Lower leg skin (tissue), 4 donors: ENCODE measurements at regions not wholly inside any gene's neighbourhood (a gene's known extent, or its start where the extent isn't known, plus 50 kb on each side); places are given as distances from the start of the nearest gene placed in this dataset.

ENCODE experiments used
- DNase-seq, 2 donors: peaks; one replicate each; pipeline ENCODE4 v3.0.0-alpha.2; 2019; ENCODE audit warnings: low spot score in 2 of 2
- H3K4me3 ChIP-seq: fragments of 200-600 bp; sonication (generic); 2 replicates; pipeline ENCODE4 v1.5.1; 2017; ENCODE audit warnings: mild to moderate bottlenecking, low read depth; ENCODE audit not compliant: poor library complexity, severe bottlenecking
- POLR2A ChIP-seq, 2 donors: fragments of 450-650 bp; IDR thresholded peaks; one replicate each; pipeline ENCODE4 v1.6.1; 2016 to 2017; ENCODE audit warnings: antibody characterized with exemption in 2 of 2, mild to moderate bottlenecking in 1 of 2, moderate library complexity in 1 of 2
- WGBS, 2 donors: methylation state at CpG; one replicate each; pipeline ENCODE4 v1.1.5; 2018; 5-methylcytosine and 5-hydroxymethylcytosine counted together
- intact Hi-C: fragments of 100-400 bp; cut with DNase I; formaldehyde crosslinking; loops from one replicate; pipeline ENCODE4 v1.15.0; 2023; ENCODE audit warnings: low total_unique reads
- TF ChIP-seq, protein P1 (sequence below), 3 donors: fragments of 450-650 bp; IDR thresholded peaks; one replicate each; pipeline ENCODE4 v1.5.1; 2016; ENCODE audit warnings: antibody characterized with exemption in 3 of 3, mild to moderate bottlenecking in 3 of 3, moderate library complexity in 2 of 3

DNA sequence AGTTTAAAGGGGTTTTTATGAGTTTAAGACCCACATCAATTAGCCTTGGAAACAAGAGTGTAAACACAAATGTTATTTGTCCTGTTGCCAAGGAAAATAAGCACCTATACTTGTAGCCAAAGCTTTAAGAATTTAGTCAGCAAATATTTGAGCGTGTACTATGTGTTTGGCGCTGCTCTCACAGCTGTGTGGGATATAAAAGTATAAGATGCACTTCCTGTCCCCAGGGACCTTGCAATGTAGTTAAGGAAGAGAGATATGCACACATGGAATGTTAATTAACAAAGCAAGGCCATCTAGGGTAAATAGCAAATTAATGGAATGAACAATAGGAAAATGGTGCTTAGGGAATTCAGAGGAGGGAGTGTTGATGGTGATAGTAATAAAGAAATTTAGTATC, 134.9 kb upstream of the SRRM4 start:
- TF ChIP-seq, protein P1, sequence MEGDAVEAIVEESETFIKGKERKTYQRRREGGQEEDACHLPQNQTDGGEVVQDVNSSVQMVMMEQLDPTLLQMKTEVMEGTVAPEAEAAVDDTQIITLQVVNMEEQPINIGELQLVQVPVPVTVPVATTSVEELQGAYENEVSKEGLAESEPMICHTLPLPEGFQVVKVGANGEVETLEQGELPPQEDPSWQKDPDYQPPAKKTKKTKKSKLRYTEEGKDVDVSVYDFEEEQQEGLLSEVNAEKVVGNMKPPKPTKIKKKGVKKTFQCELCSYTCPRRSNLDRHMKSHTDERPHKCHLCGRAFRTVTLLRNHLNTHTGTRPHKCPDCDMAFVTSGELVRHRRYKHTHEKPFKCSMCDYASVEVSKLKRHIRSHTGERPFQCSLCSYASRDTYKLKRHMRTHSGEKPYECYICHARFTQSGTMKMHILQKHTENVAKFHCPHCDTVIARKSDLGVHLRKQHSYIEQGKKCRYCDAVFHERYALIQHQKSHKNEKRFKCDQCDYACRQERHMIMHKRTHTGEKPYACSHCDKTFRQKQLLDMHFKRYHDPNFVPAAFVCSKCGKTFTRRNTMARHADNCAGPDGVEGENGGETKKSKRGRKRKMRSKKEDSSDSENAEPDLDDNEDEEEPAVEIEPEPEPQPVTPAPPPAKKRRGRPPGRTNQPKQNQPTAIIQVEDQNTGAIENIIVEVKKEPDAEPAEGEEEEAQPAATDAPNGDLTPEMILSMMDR (IDR thresholded peaks at IDR 0.05), result no peak
- TF ChIP-seq POLR2A (IDR thresholded peaks at IDR 0.05), result no peak
- no peak for DNase-seq
- H3K4me3 ChIP-seq, result no peak overlapping the region
- WGBS, 2 donors, result 44 to 47% methylated on average over 2 of the region's 2 CpGs
- intact Hi-C loops, result no loop called here

DNA sequence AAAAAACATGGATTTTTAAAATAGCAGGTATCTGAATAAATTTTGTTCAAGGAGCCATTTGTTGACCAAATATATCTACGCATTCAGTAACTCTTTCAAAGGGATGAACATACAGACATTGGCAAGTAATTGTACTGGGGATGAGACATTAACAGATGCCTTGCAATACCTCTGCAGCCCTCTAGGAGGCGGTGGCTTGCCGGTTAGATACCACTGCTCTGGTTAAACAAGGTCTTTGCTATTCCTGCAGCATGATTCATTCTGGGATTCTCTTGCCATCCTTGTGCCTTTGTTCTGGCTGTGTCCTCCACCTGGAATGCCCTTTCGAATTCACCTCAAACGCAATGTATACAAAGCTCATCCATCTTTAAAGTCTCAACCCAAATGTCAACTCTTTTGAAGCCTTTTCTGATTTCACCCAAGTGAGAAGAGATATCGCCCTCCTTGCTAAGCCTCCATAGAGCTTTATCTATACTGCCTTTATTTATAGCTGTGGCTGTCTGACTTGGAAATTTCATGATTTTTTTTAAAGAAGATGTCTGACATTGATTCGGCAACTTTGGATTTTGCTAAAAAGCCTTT, 131.0 kb upstream of the SRRM4 start:
- DNase-seq, result no peak
- 36 to 40% methylated on average over 7 of the region's 7 CpGs for WGBS, 2 donors
- intact Hi-C loops, result no loop called here
- TF ChIP-seq, protein P1 (IDR thresholded peaks at IDR 0.05), result no peak
- no peak for TF ChIP-seq POLR2A (IDR thresholded peaks at IDR 0.05)
- H3K4me3 ChIP-seq, result no peak overlapping the region

DNA sequence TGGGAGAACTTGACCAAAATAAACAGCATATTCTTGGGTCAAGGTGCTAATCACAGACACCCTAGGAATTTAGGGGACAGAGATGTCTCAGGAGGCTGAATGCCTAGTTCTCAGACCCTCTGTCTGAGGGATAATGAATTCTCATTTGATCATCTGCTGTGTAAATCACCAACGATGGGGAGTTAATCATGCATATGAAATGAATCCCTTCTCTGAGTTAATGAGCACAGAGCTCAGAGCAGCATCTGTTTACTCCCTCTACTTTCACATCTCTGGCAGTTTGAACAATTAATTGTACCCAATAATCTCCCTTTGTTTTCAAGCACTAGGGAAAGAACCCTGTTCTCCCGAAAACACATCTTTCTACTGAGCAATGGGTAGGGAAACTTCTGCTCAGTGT, 129.4 kb upstream of the SRRM4 start:
- no peak for DNase-seq
- 57 to 68% methylated on average over 2 of the region's 2 CpGs for WGBS, 2 donors
- H3K4me3 ChIP-seq, result no peak overlapping the region
- TF ChIP-seq, protein P1 (IDR thresholded peaks at IDR 0.05), result no peak
- no peak for TF ChIP-seq POLR2A (IDR thresholded peaks at IDR 0.05)
- intact Hi-C loops, result no loop called here

DNA sequence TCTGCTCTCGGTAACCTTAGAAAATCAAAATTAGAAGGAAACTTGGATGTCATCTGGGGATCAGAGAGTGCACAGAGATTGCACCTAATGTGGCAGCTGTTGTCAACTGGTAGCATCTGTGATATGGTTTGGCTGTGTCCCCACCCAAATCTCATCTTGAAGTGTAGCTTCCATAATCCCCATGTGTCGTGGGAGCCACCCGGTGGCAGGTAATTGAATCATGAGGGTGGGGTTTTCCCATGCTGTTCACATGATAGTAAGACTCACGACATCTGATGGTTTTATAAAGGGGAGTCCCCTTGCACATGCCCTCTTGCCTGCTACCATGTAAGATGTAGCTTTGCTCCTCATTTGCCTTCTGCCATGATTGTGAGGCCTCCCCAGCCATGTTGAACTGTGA, 127.7 kb upstream of the SRRM4 start:
- TF ChIP-seq POLR2A (IDR thresholded peaks at IDR 0.05), result no peak
- TF ChIP-seq, protein P1 (IDR thresholded peaks at IDR 0.05), result no peak
- no peak overlapping the region for H3K4me3 ChIP-seq
- DNase-seq, result no peak
- 62 to 71% methylated on average over 4 of the region's 4 CpGs for WGBS, 2 donors
- intact Hi-C loops, result no loop called here

DNA sequence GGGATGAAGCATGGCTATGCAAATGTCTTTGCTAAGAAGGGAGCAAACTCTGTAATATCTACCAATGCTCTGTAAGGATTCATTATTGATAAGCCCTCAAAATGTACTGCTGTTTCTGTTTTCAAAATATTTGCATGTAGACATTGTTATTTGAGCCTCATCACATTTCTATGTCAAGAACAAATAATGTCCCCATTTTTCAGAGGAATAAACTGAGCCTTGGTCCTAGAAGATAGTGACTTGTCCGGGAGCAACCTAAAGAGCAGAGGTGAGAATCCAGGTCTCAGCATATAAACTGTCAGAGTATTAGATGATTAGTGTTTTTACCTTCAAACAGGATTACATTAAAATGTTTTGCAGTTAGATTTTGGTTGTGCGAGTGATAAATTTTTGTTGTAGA, 125.5 kb upstream of the SRRM4 start:
- H3K4me3 ChIP-seq, result no peak overlapping the region
- intact Hi-C loops, result no loop called here
- WGBS, 2 donors, result 93 to 96% methylated on average over 2 of the region's 2 CpGs
- DNase-seq, result no peak
- TF ChIP-seq, protein P1 (IDR thresholded peaks at IDR 0.05), result no peak
- no peak for TF ChIP-seq POLR2A (IDR thresholded peaks at IDR 0.05)

DNA sequence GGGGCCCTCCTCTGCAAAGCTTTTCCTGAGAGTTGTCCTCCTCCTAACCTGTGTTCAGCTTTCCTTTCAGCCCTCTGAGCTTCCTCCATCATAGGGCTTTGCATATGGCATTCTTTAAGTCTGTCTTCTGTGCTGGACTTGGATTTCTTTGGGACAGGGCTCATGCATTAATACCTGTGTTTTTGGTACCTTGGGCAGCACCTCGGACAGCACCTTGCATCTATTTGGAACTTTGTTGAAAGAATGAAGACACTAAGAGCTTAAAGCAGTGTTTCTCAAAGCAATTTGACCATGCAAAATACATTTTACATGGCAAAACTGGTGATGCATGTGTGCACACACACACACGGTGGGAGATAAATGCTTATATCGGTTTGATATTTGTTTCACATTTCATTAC, 115.0 kb upstream of the SRRM4 start:
- no peak overlapping the region for H3K4me3 ChIP-seq
- TF ChIP-seq, protein P1 (IDR thresholded peaks at IDR 0.05), result no peak
- TF ChIP-seq POLR2A (IDR thresholded peaks at IDR 0.05), result no peak
- 22 to 24% methylated on average over 3 of the region's 3 CpGs for WGBS, 2 donors
- no peak for DNase-seq
- intact Hi-C loops, result no loop called here
